GM21529 (cell line): ENCODE measurements at regions not wholly inside any gene's neighbourhood (a gene's known extent, or its start where the extent isn't known, plus 50 kb on each side); places are given as distances from the start of the nearest gene placed in this dataset.
"Not testable (repeated sequence)": the region's sequence is repeated elsewhere in the genome, so short reads cannot be mapped to it uniquely, and the experiment has no call there.

Experiments
- ATAC-seq: cut with Tn5 transposase; IDR thresholded peaks from one replicate; pipeline ENCODE4 v1.9.1; 2021; ENCODE audit not compliant: unreplicated experiment

GRCh38 chr21:5065240-5066211, 5455.9 kb upstream of the TPTE start:
- ATAC-seq, result peak; percentile 91

- ATAC-seq, result not testable (repeated sequence)
These were observed 5454.6 kb upstream of the TPTE start for GRCh38 chr21:5066682-5067251.

GRCh38 chr21:5067326-5068048, 5453.9 kb upstream of the TPTE start:
- not testable (repeated sequence) for ATAC-seq

GRCh38 chr21:5068649-5069048, 5452.7 kb upstream of the TPTE start:
- ATAC-seq, result not testable (repeated sequence)

GRCh38 chr21:5071180-5071579, 5450.2 kb upstream of the TPTE start:
- not testable (repeated sequence) for ATAC-seq

GRCh38 chr21:5076854-5077253, 5444.5 kb upstream of the TPTE start:
- ATAC-seq, result not testable (repeated sequence)

GRCh38 chr21:5079361-5079760, 5442.0 kb upstream of the TPTE start:
- not testable (repeated sequence) for ATAC-seq

GRCh38 chr21:5080015-5080414, 5441.4 kb upstream of the TPTE start:
- not testable (repeated sequence) for ATAC-seq

- ATAC-seq, result not testable (repeated sequence)
These were observed 5437.1 kb upstream of the TPTE start for GRCh38 chr21:5084246-5084645.

- not testable (repeated sequence) for ATAC-seq
These were observed 5435.9 kb upstream of the TPTE start for GRCh38 chr21:5085456-5085855.

- ATAC-seq, result peak; percentile 57
These were observed 5435.0 kb upstream of the TPTE start for GRCh38 chr21:5086416-5086815.

GRCh38 chr21:5088820-5089219, 5432.6 kb upstream of the TPTE start:
- not testable (repeated sequence) for ATAC-seq

- not testable (repeated sequence) for ATAC-seq
These were observed 5431.8 kb upstream of the TPTE start for GRCh38 chr21:5089399-5090089.

GRCh38 chr21:5090132-5091079, 5431.0 kb upstream of the TPTE start:
- not testable (repeated sequence) for ATAC-seq

GRCh38 chr21:5091274-5091673, 5430.1 kb upstream of the TPTE start:
- not testable (repeated sequence) for ATAC-seq

GRCh38 chr21:5095628-5096027, 5425.8 kb upstream of the TPTE start:
- not testable (repeated sequence) for ATAC-seq

GRCh38 chr21:5098010-5098743, 5423.2 kb upstream of the TPTE start:
- not testable (repeated sequence) for ATAC-seq

GRCh38 chr21:5100604-5101174, 5420.7 kb upstream of the TPTE start:
- ATAC-seq, result not testable (repeated sequence)

- ATAC-seq, result peak; percentile 44
These were observed 5419.6 kb upstream of the TPTE start for GRCh38 chr21:5101749-5102148.
